ENCODE measurements at regions not wholly inside any gene's neighbourhood (a gene's known extent, or its start where the extent isn't known, plus 50 kb on each side); places are given as distances from the start of the nearest gene placed in this dataset.

DNA sequence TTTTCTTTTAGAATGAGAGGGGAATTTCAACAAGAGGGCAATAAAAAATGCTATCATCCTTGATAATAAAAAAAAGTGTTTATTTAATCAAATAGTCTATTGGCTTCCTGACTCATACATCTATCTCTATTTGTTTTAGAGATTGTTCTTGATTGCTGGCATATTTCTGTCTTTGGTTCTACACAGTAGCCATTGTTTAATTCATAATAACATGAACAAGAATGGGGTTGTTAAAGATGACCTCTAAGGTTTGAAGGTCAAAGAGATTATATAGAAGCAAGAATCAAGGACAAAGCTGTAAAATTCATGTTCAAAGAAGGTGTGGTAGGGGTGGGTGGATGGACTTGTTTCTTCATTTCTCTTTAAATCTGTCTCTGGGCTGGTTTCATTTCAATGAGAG lies 166.0 kb upstream of the KLF12 start:
- DNase-seq (no peak), FAIRE-seq (peak; percentile 13)
- H3K36me3 ChIP-seq (ENCODE audit: control insufficient read depth in 2 of 3, insufficient read depth in 3 of 3, low read length in 3 of 3) = no peaks in the 10 kb centered on the region
- H3K27me3 ChIP-seq (ENCODE audit: control insufficient read depth, insufficient read depth, low read length) = no peaks in the 10 kb centered on the region
- intact Hi-C loops (cut with DNase I) = no loop called here
- H3K9me3 ChIP-seq (ENCODE audit: control insufficient read depth in 2 of 3, insufficient read depth in 1 of 3, low read length in 3 of 3) = no peaks in the 10 kb centered on the region
- no peaks in the 10 kb centered on the region for H3K4me1 ChIP-seq (ENCODE audit: control insufficient read depth in 2 of 3, insufficient read depth in 2 of 3, low read depth in 1 of 3, low read length in 3 of 3)
- TF ChIP-seq, protein P1, sequence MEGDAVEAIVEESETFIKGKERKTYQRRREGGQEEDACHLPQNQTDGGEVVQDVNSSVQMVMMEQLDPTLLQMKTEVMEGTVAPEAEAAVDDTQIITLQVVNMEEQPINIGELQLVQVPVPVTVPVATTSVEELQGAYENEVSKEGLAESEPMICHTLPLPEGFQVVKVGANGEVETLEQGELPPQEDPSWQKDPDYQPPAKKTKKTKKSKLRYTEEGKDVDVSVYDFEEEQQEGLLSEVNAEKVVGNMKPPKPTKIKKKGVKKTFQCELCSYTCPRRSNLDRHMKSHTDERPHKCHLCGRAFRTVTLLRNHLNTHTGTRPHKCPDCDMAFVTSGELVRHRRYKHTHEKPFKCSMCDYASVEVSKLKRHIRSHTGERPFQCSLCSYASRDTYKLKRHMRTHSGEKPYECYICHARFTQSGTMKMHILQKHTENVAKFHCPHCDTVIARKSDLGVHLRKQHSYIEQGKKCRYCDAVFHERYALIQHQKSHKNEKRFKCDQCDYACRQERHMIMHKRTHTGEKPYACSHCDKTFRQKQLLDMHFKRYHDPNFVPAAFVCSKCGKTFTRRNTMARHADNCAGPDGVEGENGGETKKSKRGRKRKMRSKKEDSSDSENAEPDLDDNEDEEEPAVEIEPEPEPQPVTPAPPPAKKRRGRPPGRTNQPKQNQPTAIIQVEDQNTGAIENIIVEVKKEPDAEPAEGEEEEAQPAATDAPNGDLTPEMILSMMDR (IDR thresholded peaks at IDR 0.05; ENCODE audit: borderline replicate concordance, extremely low read depth, insufficient read depth) = no peak
- H3K4me3 ChIP-seq (ENCODE audit: low read length in 3 of 3) = no peak overlapping the region
- no peak overlapping the region for H3K27ac ChIP-seq (ENCODE audit: low read depth in 2 of 2, low read length in 2 of 2)
- H3K9ac ChIP-seq (ENCODE audit: low read length in 3 of 3) = no peak overlapping the region

DNA sequence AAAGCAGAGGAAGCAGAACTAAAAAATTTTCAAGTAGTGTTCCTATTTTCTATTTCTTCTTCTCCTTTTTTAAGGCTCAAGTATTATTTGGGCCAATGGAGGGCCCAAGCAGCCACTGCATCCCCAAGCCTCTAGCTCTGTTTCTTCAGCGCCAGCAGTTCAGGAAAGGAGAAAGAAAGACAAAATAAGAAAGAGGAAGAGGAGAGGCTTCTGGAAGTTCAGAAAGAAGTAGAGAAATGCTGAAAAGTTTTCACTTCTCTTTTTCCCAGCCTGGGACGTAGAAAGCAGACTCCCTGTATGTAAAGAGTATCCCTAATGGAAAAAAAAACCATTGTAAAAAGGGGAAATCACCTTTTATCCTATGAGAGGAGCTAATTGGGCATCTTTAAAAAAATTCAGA lies 165.5 kb upstream of the KLF12 start:
- FAIRE-seq = no peak
- H3K4me1 ChIP-seq (ENCODE audit: control insufficient read depth in 2 of 3, insufficient read depth in 2 of 3, low read depth in 1 of 3, low read length in 3 of 3) = no peaks in the 10 kb centered on the region
- H3K36me3 ChIP-seq (ENCODE audit: control insufficient read depth in 2 of 3, insufficient read depth in 3 of 3, low read length in 3 of 3) = no peaks in the 10 kb centered on the region
- H3K27me3 ChIP-seq (ENCODE audit: control insufficient read depth, insufficient read depth, low read length) = no peaks in the 10 kb centered on the region
- H3K4me3 ChIP-seq (ENCODE audit: low read length in 3 of 3) = no peak overlapping the region
- TF ChIP-seq, protein P1 (IDR thresholded peaks at IDR 0.05; ENCODE audit: borderline replicate concordance, extremely low read depth, insufficient read depth) = no peak
- H3K9ac ChIP-seq (ENCODE audit: low read length in 3 of 3) = no peak overlapping the region
- H3K9me3 ChIP-seq (ENCODE audit: control insufficient read depth in 2 of 3, insufficient read depth in 1 of 3, low read length in 3 of 3) = no peaks in the 10 kb centered on the region
- DNase-seq = no peak
- intact Hi-C loops (cut with DNase I) = no loop called here
- no peak overlapping the region for H3K27ac ChIP-seq (ENCODE audit: low read depth in 2 of 2, low read length in 2 of 2)

DNA sequence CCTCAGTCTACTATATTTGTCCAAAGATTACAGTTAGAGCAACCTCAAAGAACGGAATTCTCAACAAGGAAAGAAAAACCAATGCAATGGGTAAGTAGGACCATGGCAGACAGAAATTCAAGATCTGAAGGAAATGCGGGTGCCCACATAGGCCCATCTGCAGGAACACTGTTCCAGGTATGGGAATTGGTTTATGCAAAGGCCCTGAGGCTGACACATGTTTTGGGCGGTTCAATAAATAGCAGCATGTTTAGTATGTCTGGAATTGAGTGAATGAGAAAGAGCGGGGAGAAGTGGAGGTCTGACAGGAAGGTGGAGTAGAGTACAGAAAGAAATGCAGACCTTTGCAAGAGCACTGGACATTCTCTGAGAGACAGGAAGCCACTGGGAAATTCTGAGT lies 164.7 kb upstream of the KLF12 start:
- no peak overlapping the region for H3K9ac ChIP-seq (ENCODE audit: low read length in 3 of 3)
- no peaks in the 10 kb centered on the region for H3K4me1 ChIP-seq (ENCODE audit: control insufficient read depth in 2 of 3, insufficient read depth in 2 of 3, low read depth in 1 of 3, low read length in 3 of 3)
- H3K27ac ChIP-seq (ENCODE audit: low read depth in 2 of 2, low read length in 2 of 2) = no peak overlapping the region
- no peaks in the 10 kb centered on the region for H3K9me3 ChIP-seq (ENCODE audit: control insufficient read depth in 2 of 3, insufficient read depth in 1 of 3, low read length in 3 of 3)
- no peaks in the 10 kb centered on the region for H3K27me3 ChIP-seq (ENCODE audit: control insufficient read depth, insufficient read depth, low read length)
- TF ChIP-seq, protein P1 (IDR thresholded peaks at IDR 0.05; ENCODE audit: borderline replicate concordance, extremely low read depth, insufficient read depth) = no peak
- DNase-seq = no peak
- H3K36me3 ChIP-seq (ENCODE audit: control insufficient read depth in 2 of 3, insufficient read depth in 3 of 3, low read length in 3 of 3) = no peaks in the 10 kb centered on the region
- intact Hi-C loops (cut with DNase I) = no loop called here
- no peak for FAIRE-seq
- no peak overlapping the region for H3K4me3 ChIP-seq (ENCODE audit: low read length in 3 of 3)
